PC-9 (cell line): ENCODE measurements at regions not wholly inside any gene's neighbourhood (a gene's known extent, or its start where the extent isn't known, plus 50 kb on each side); places are given as distances from the start of the nearest gene placed in this dataset.

ENCODE experiments used
- BruUV-seq: library from RNA; stranded (reverse); fragments of 400-500 nt; replicated peaks from 2 replicates; lab custom pipeline; 2021; lab: Mats Ljungman, UMichigan
- CTCF ChIA-PET: fragments of 300-600 bp; sonication (Branson Sonifier 250); formaldehyde crosslinking; loops from one replicate; lab custom pipeline; 2022; ENCODE audit warnings: antibody characterized with exemption; lab: Charles Lee
- POLR2A ChIA-PET: fragments of 300-600 bp; sonication (Branson Sonifier 250); formaldehyde crosslinking; loops from one replicate; lab custom pipeline; 2022; ENCODE audit warnings: antibody characterized with exemption; ENCODE audit not compliant: unreplicated experiment; lab: Charles Lee
- DNase-seq, 2 experiments: peaks; one replicate each; pipeline versions ENCODE4 v3.0.0 to v3.0.0-alpha.2; 2015 to 2022; ENCODE audit warnings: mixed read lengths in 1 of 2
- H2AFZ ChIP-seq: fragments of 200-600 bp; sonication (generic); 2 replicates; pipeline ENCODE4 v1.8.1; 2017; ENCODE audit warnings: antibody characterized with exemption
- H3F3A ChIP-seq: fragments of 200-600 bp; sonication (generic); 2 replicates; pipeline ENCODE4 v1.8.1; 2017; ENCODE audit warnings: antibody characterized with exemption, mild to moderate bottlenecking, low read depth; ENCODE audit not compliant: insufficient read depth
- H3K27ac ChIP-seq: fragments of 200-600 bp; sonication (generic); 2 replicates; pipeline ENCODE4 v1.6.1; 2016; ENCODE audit warnings: mixed run types
- H3K27me3 ChIP-seq: fragments of 200-600 bp; sonication (generic); 2 replicates; pipeline ENCODE4 v1.6.1; 2016; ENCODE audit warnings: low read depth, mixed run types; ENCODE audit not compliant: insufficient read depth
- H3K36me3 ChIP-seq: fragments of 200-600 bp; sonication (generic); 2 replicates; pipeline ENCODE4 v1.6.1; 2016; ENCODE audit warnings: low read depth, mixed run types
- H3K4me1 ChIP-seq: fragments of 200-600 bp; sonication (generic); replicated peaks from 2 replicates; pipeline ENCODE4 v1.6.1; 2016; ENCODE audit warnings: mixed run types; ENCODE audit not compliant: insufficient read depth
- H3K4me2 ChIP-seq: fragments of 200-600 bp; sonication (generic); 2 replicates; pipeline ENCODE4 v1.6.1; 2017; ENCODE audit warnings: mixed run types
- H3K4me3 ChIP-seq: fragments of 200-600 bp; sonication (generic); 2 replicates; pipeline ENCODE4 v1.6.1; 2016; ENCODE audit warnings: mixed run types
- H3K79me2 ChIP-seq: fragments of 200-600 bp; sonication (generic); 2 replicates; pipeline ENCODE4 v1.6.1; 2017; ENCODE audit warnings: low read depth, mixed run types
- H3K9me2 ChIP-seq: fragments of 200-600 bp; sonication (generic); 2 replicates; pipeline ENCODE4 v1.8.1; 2017; ENCODE audit warnings: mild to moderate bottlenecking; ENCODE audit not compliant: insufficient read depth
- H3K9me3 ChIP-seq: fragments of 200-600 bp; sonication (generic); 2 replicates; pipeline ENCODE4 v1.8.1; 2016; ENCODE audit warnings: low read depth; ENCODE audit not compliant: insufficient read depth
- H4K20me1 ChIP-seq: fragments of 200-600 bp; sonication (generic); 2 replicates; pipeline ENCODE4 v1.8.1; 2017; ENCODE audit not compliant: insufficient read depth
- CTCF ChIP-seq: fragments of 200-600 bp; sonication (generic); conservative IDR thresholded peaks from 2 replicates; pipeline ENCODE4 v1.6.1; 2017; ENCODE audit warnings: mixed run types, antibody characterized with exemption, mild to moderate bottlenecking, moderate library complexity
- EZH2 ChIP-seq: fragments of 200-600 bp; sonication (generic); IDR thresholded peaks from 2 replicates; pipeline ENCODE4 v1.8.0; 2017; ENCODE audit warnings: antibody characterized with exemption, low read depth
- intact Hi-C: fragments of 100-400 bp; cut with micrococcal nuclease; formaldehyde crosslinking; loops from one replicate; pipeline ENCODE4 v1.10.0; 2022; ENCODE audit not compliant: unreplicated experiment

- no peak overlapping the region for H2AFZ ChIP-seq
- ChIA-PET CTCF (no interaction called here), POLR2A (no interaction called here)
- no peaks in the 10 kb centered on the region for H4K20me1 ChIP-seq
- DNase-seq = no peak
- H3K36me3 ChIP-seq = no peaks in the 10 kb centered on the region
- no peaks in the 10 kb centered on the region for H3K27me3 ChIP-seq
- H3K9me3 ChIP-seq = no peaks in the 10 kb centered on the region
- intact Hi-C loops = no loop called here
- TF ChIP-seq CTCF (no peak), EZH2 (no peak)
- H3K4me2 ChIP-seq = no peak overlapping the region
- peaks cover 8% of the 10 kb centered on the region; the same call in 1 of the 2 replicates for H3K9me2 ChIP-seq
- no peak overlapping the region for H3K27ac ChIP-seq
- H3K4me3 ChIP-seq = no peak overlapping the region
- no TSS peak for BruUV-seq
- H3K79me2 ChIP-seq = no peaks in the 10 kb centered on the region
- no peaks in the 10 kb centered on the region for H3F3A ChIP-seq
- H3K4me1 ChIP-seq = no peaks in the 10 kb centered on the region
Observed at GRCh38 chr13:73514208-73514607, 455.4 kb downstream of the KLF5 start.

- BruUV-seq = no TSS peak
- no peak overlapping the region for H3K4me2 ChIP-seq
- H3K79me2 ChIP-seq = no peaks in the 10 kb centered on the region
- TF ChIP-seq CTCF = no peak
- TF ChIP-seq EZH2 = no peak
- no peaks in the 10 kb centered on the region for H4K20me1 ChIP-seq
- POLR2A ChIA-PET = no interaction called here
- H3K4me3 ChIP-seq = no peak overlapping the region
- H3K36me3 ChIP-seq = no peaks in the 10 kb centered on the region
- no peak overlapping the region for H2AFZ ChIP-seq
- no peaks in the 10 kb centered on the region for H3F3A ChIP-seq
- no peak overlapping the region for H3K27ac ChIP-seq
- CTCF ChIA-PET = no interaction called here
- H3K9me3 ChIP-seq = no peaks in the 10 kb centered on the region
- H3K27me3 ChIP-seq = no peaks in the 10 kb centered on the region
- H3K9me2 ChIP-seq = peaks cover 8% of the 10 kb centered on the region; the same call in 1 of the 2 replicates
- intact Hi-C loops = no loop called here
- H3K4me1 ChIP-seq = no peaks in the 10 kb centered on the region
- DNase-seq = no peak
Observed at GRCh38 chr13:73513751-73514150, 454.9 kb downstream of the KLF5 start.

GRCh38 chr13:73508841-73509240 lies 450.0 kb downstream of the KLF5 start:
- Histone ChIP-seq H3K27me3 (no peaks in the 10 kb centered on the region), H3K36me3 (no peaks in the 10 kb centered on the region), H3K9me2 (no peaks in the 10 kb centered on the region), H3F3A (no peaks in the 10 kb centered on the region), H3K4me1 (no peaks in the 10 kb centered on the region), H3K27ac (no peak overlapping the region), H3K4me2 (no peak overlapping the region), H4K20me1 (no peaks in the 10 kb centered on the region), H3K79me2 (no peaks in the 10 kb centered on the region), H3K4me3 (no peak overlapping the region), H2AFZ (no peak overlapping the region), H3K9me3 (no peaks in the 10 kb centered on the region)
- DNase-seq = no peak
- CTCF ChIA-PET = no interaction called here
- no TSS peak for BruUV-seq
- TF ChIP-seq EZH2 (no peak), CTCF (no peak)
- POLR2A ChIA-PET = interaction anchor here (0.6 kb wide), 1 partner anchor 238 kb away, joined by 4 read pairs; no protein-coding TSS in a partner anchor
- intact Hi-C loops = no loop called here
